ENCODE measurements at regions not wholly inside any gene's neighbourhood (a gene's known extent, or its start where the extent isn't known, plus 50 kb on each side); places are given as distances from the start of the nearest gene placed in this dataset.
"Not testable (repeated sequence)": the region's sequence is repeated elsewhere in the genome, so short reads cannot be mapped to it uniquely, and the experiment has no call there.

GRCh38 chr4:165779950-165780670, 92.9 kb upstream of the TLL1 start:
- DNase-seq: no peak

- DNase-seq: no peak
These were observed 92.3 kb upstream of the TLL1 start for GRCh38 chr4:165780735-165781134.

GRCh38 chr4:165782623-165783022, 90.4 kb upstream of the TLL1 start:
- DNase-seq: no peak

GRCh38 chr4:165783626-165784025, 89.4 kb upstream of the TLL1 start:
- no peak for DNase-seq

GRCh38 chr4:165784672-165785071, 88.4 kb upstream of the TLL1 start:
- DNase-seq: no peak

GRCh38 chr4:165785337-165785736, 87.7 kb upstream of the TLL1 start:
- DNase-seq: no peak

GRCh38 chr4:165787516-165788274, 85.3 kb upstream of the TLL1 start:
- no peak for DNase-seq

GRCh38 chr4:165788686-165789463, 84.2 kb upstream of the TLL1 start:
- peak; percentile 32 for DNase-seq

- no peak for DNase-seq
These were observed 79.8 kb upstream of the TLL1 start for GRCh38 chr4:165793236-165793635.

- DNase-seq: no peak
These were observed 78.2 kb upstream of the TLL1 start for GRCh38 chr4:165794834-165795233.

GRCh38 chr4:165799384-165799815, 73.6 kb upstream of the TLL1 start:
- no peak for DNase-seq

- no peak for DNase-seq
These were observed 70.6 kb upstream of the TLL1 start for GRCh38 chr4:165802452-165802851.

- DNase-seq: no peak
These were observed 70.0 kb upstream of the TLL1 start for GRCh38 chr4:165803005-165803404.

GRCh38 chr4:165805406-165805805, 67.6 kb upstream of the TLL1 start:
- no peak for DNase-seq

GRCh38 chr4:165806613-165807012, 66.4 kb upstream of the TLL1 start:
- DNase-seq: no peak

- DNase-seq: no peak
These were observed 62.3 kb upstream of the TLL1 start for GRCh38 chr4:165810726-165811125.

- DNase-seq: no peak
These were observed 59.4 kb upstream of the TLL1 start for GRCh38 chr4:165813606-165814005.

GRCh38 chr4:165814256-165815020, 58.6 kb upstream of the TLL1 start:
- no peak for DNase-seq

- DNase-seq: not testable (repeated sequence)
These were observed 53.9 kb upstream of the TLL1 start for GRCh38 chr4:165819126-165819525.
